ENCODE measurements at regions not wholly inside any gene's neighbourhood (a gene's known extent, or its start where the extent isn't known, plus 50 kb on each side); places are given as distances from the start of the nearest gene placed in this dataset.

DNA sequence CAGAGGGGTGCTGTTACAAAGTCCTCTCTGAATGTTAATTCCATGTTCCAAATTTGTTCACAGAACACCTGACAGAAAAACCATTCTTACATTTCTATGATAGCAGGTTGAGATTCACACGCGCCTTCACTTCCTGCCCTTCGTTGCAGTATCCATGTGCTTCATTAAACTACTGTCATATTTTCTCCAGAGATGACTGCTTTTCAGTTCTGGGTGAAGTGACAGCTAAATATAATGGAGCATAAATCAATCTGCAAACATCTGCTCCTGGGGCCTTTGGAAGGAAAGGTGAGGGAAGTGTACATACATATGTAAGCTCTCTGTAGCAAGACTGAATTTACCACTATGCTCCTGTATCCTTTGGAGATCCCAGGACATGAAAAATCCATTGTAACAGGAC, 750.2 kb downstream of the HDGFL1 start:
- no peak for TF ChIP-seq EP300 (IDR thresholded peaks at IDR 0.05)
- TF ChIP-seq, protein P1, sequence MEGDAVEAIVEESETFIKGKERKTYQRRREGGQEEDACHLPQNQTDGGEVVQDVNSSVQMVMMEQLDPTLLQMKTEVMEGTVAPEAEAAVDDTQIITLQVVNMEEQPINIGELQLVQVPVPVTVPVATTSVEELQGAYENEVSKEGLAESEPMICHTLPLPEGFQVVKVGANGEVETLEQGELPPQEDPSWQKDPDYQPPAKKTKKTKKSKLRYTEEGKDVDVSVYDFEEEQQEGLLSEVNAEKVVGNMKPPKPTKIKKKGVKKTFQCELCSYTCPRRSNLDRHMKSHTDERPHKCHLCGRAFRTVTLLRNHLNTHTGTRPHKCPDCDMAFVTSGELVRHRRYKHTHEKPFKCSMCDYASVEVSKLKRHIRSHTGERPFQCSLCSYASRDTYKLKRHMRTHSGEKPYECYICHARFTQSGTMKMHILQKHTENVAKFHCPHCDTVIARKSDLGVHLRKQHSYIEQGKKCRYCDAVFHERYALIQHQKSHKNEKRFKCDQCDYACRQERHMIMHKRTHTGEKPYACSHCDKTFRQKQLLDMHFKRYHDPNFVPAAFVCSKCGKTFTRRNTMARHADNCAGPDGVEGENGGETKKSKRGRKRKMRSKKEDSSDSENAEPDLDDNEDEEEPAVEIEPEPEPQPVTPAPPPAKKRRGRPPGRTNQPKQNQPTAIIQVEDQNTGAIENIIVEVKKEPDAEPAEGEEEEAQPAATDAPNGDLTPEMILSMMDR (IDR thresholded peaks at IDR 0.05), result no peak
- TF ChIP-seq POLR2A (IDR thresholded peaks at IDR 0.05), result no peak

Data from tibial nerve (tissue), 4 donors.